ENCODE measurements at regions not wholly inside any gene's neighbourhood (a gene's known extent, or its start where the extent isn't known, plus 50 kb on each side); places are given as distances from the start of the nearest gene placed in this dataset.

GRCh38 chr6:119890470-119890869 is 540.9 kb upstream of the MAN1A1 start:
- no peak for TF ChIP-seq CTCF (conservative IDR thresholded peaks at IDR 0.05; ENCODE audit: low read length)
- no peak for TF ChIP-seq EZH2phosphoT487 (IDR thresholded peaks at IDR 0.05; ENCODE audit: borderline replicate concordance, low read depth, low read length)
